Muscle of back (tissue), 3 donors: ENCODE measurements at regions not wholly inside any gene's neighbourhood (a gene's known extent, or its start where the extent isn't known, plus 50 kb on each side); places are given as distances from the start of the nearest gene placed in this dataset.

Source experiments
- DNase-seq, 3 donors: peaks; one replicate each; pipeline versions ENCODE4 v3.0.0 to v3.0.0-alpha.2; 2013

- no peak for DNase-seq
These were observed 64.8 kb upstream of the AMZ2 start for GRCh38 chr17:68182940-68183551.

DNA sequence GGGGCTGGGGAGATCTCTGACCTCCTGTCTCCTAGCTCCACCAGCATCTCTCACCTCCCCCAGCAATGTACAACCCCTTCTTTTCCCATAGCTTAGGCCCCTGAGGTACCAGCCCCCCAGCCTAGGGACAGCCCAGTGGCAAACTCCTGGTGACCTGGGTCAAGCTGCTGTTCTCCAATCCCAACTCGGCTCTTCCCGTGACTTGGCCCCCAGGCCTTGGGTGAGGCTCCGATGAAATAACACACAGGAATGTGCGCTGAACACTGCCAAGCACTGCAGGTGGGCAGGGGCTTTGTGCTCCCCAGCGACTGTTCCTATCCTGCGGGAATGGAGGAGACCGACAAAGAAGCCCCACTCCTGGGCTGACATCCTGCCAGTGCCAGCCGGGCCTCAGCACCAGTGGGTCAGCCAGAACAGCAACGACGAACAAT lies 63.7 kb upstream of the AMZ2 start:
- no peak for DNase-seq

GRCh38 chr17:68184816-68185436 lies 62.9 kb upstream of the AMZ2 start:
- no peak for DNase-seq

DNA sequence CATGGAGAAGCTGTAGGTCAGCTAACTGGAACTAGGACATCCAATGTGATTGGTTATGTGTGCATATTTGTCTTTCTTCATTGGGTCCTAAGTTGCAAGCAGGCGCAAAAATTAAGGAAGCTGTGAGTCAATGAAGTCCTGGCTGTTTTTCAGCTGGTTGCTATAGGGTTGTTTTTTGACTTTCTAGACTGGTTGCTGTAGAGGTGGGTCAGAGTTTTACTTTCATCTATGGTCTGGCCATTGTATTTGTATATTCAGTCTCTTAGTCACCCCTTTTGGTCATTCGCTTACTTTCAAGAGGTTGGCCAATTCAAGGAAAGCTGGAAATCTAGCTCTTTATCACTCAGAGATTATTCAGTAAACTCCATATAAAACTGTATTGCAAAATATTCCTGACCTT lies 62.0 kb upstream of the AMZ2 start:
- no peak for DNase-seq

- no peak for DNase-seq
These were observed 57.3 kb upstream of the AMZ2 start for GRCh38 chr17:68190495-68190894.

DNA sequence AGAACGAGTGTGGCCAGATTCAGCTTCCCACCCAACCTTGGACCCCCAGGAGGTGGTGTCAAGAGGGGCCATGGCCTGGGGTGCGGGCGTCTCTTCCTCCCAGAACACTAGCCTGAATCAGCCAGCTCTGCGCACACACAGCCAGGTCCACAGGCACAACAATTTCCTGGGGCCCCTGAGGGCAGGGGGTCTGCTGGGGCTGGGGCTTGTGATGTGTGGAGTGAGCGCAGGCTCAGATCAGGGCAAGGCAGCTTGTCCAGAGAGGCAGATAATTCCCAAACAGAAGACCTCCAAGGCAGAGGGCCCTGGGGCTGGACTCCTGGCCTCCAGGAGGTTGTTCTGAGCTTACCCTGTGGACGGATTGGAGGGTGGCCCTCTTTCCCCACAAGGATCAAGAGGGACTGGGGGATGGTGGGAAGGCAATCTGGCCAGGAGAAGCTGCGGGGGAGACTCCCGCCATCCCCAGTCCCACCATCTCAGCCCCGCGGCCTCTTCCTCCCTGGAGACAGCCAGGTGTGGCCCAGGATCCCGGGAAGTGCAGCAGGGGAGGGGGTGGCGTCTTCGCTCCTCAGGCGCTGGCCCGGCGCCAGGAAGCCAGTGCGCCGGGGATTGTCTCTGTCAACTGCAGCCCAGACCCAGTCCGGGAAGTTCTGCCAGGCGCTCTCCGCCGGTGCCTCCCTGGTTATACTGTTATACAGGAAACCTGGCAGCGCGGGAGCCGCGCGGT lies 52.0 kb upstream of the AMZ2 start:
- peak in 1 of 3 donors; percentile 57 for DNase-seq

DNA sequence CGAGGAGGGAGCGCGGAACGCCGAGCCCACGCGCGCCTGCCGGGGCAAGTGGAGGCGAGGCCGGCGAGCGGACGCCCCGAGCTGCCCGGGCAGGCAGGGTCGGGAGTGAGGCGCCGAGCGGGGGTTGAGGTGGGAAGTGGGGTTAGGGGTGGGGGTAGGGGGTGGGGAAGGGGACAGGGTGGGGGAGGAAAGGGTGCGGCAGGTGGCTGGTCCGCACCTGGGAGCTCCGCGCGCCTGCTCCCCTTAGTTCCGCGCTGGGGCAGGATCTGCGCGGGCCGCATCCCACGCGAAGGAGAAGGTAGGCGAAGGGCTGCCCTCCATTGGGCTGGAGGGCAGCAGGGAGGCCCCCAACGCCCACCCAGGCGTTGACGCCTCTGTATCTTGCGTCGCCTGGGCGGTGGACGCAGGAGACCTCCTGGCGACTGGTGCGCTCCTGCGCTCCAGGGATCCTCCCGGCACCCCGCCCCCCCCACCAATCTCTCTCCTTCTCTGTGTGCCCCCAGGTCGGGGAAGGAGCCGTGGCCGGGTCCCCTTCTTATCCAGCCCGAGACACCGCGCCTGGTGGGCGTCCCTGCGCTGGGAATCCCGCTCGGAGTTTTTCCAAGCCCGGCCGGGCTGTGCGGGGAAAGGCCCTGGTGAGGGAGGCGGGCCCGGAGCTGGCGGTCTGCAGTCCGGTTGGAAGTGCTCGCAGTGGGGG lies 51.3 kb upstream of the AMZ2 start:
- peak in 1 of 3 donors; percentile 54 for DNase-seq

GRCh38 chr17:68197091-68197996 lies 50.5 kb upstream of the AMZ2 start:
- peak in 1 of 3 donors; percentile 45 for DNase-seq

DNA sequence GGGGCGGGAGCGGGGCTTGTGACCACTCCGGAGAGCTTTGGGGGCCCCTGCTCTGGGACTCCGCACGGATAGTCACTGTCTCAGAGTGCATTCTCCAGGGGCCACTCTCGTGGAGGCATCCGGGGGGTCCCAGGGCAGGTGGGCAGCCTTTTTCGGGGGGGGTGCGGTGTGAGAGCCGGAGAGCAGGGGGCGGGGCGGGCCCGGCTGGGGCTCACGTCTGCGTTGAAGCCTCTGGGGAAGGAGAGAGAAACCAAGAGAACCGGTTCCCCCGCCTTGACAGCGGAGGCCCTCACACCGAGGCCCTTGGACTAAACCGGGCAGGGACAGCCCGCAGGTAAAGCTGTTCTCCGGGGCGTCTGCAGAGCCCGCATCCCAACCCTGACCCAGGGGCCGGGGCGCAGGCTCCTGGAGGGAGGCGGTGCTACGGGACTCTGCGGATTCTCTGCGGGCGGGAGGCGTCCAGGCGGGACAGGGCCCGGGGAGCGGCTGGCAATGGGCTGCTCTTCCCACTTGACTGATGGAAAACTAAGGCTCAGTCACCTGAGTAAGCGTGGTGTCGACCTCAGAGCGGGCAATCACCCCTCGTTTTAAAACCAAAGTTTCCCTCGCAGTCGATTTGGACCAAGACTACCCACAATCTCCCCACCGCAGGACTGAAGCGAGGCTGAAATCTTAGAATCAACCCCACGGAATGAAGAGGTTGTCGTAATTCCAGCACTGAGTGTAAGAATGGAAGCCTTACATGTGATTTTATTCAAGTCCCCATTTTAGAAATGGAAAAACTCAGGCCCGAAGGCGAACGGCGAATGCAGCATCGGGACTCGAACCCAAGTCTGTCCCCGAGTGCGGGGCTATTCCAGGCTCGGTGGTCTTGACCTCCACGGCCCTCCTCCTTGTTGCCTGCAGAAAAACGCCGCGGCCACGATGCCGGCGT lies 49.6 kb upstream of the AMZ2 start:
- peak in 1 of 3 donors; percentile 30 for DNase-seq
